Liver (tissue), 8 donors: ENCODE measurements at regions not wholly inside any gene's neighbourhood (a gene's known extent, or its start where the extent isn't known, plus 50 kb on each side); places are given as distances from the start of the nearest gene placed in this dataset.

Source experiments
- DNase-seq: peaks from one replicate; pipeline ENCODE4 v3.0.0-alpha.2; 2017; ENCODE audit warnings: low spot score
- H3K27ac ChIP-seq, 2 donors: one replicate each; pipeline ENCODE4 v1.7.0; 2013; ENCODE audit warnings: inconsistent platforms in 2 of 2, low read length in 2 of 2, control low read depth in 1 of 2, low read depth in 1 of 2, mild to moderate bottlenecking in 1 of 2
- H3K27me3 ChIP-seq, 4 donors: one replicate each; pipeline versions ENCODE4 v1.6.1 to v1.7.0; 2013; ENCODE audit warnings: low read length in 3 of 4, inconsistent platforms in 1 of 4, mild to moderate bottlenecking in 1 of 4, moderate library complexity in 1 of 4; ENCODE audit not compliant: control insufficient read depth in 4 of 4, insufficient read depth in 4 of 4
- H3K36me3 ChIP-seq, 4 donors: one replicate each; pipeline versions ENCODE4 v1.6.1 to v1.7.0; 2013; ENCODE audit warnings: low read length in 3 of 4, mild to moderate bottlenecking in 3 of 4, low read depth in 1 of 4, moderate library complexity in 1 of 4; ENCODE audit not compliant: control insufficient read depth in 4 of 4, insufficient read depth in 3 of 4
- H3K4me1 ChIP-seq, 4 donors: one replicate each; pipeline versions ENCODE4 v1.6.1 to v1.7.0; 2013; ENCODE audit warnings: low read length in 3 of 4, mild to moderate bottlenecking in 3 of 4, moderate library complexity in 1 of 4; ENCODE audit not compliant: control insufficient read depth in 4 of 4, insufficient read depth in 4 of 4
- H3K4me3 ChIP-seq, 3 donors: one replicate each; pipeline versions ENCODE4 v1.6.1 to v1.7.0; 2013; ENCODE audit warnings: low read length in 3 of 3, control low read depth in 1 of 3, low read depth in 1 of 3, mild to moderate bottlenecking in 1 of 3
- H3K9ac ChIP-seq, 2 donors: one replicate each; pipeline ENCODE4 v1.7.0; 2013; ENCODE audit warnings: low read length in 2 of 2, mild to moderate bottlenecking in 2 of 2, moderate library complexity in 2 of 2, control low read depth in 1 of 2, low read depth in 1 of 2
- H3K9me3 ChIP-seq, 4 donors: one replicate each; pipeline versions ENCODE4 v1.6.1 to v1.7.0; 2013; ENCODE audit warnings: low read length in 3 of 4; ENCODE audit not compliant: control insufficient read depth in 4 of 4
- ATF3 ChIP-seq: IDR thresholded peaks from 2 replicates; pipeline ENCODE4 v1.6.1; 2016; ENCODE audit warnings: antibody characterized with exemption
- CTCF ChIP-seq: fragments of 150-350 bp; IDR thresholded peaks from 2 replicates; pipeline ENCODE4 v1.5.1; 2017; ENCODE audit warnings: improper control_type of control experiment, low read depth, low read length; ENCODE audit not compliant: missing input control
- EGR1 ChIP-seq, 2 donors: IDR thresholded peaks; 2 replicates each; pipeline ENCODE4 v1.6.1; 2016 to 2018; ENCODE audit warnings: antibody characterized with exemption in 2 of 2, low read depth in 2 of 2
- FOXA1 ChIP-seq: IDR thresholded peaks from 2 replicates; pipeline ENCODE4 v1.6.1; 2016; ENCODE audit warnings: antibody characterized with exemption
- FOXA2 ChIP-seq: IDR thresholded peaks from 2 replicates; pipeline ENCODE4 v1.6.1; 2016; ENCODE audit warnings: antibody characterized with exemption
- GABPA ChIP-seq, 2 donors: IDR thresholded peaks in 1 of 2; conservative IDR thresholded peaks in 1 of 2; 2 replicates each; pipeline ENCODE4 v1.6.1; 2016; ENCODE audit warnings: antibody characterized with exemption in 2 of 2, mild to moderate bottlenecking in 1 of 2, moderate library complexity in 1 of 2
- HNF4A ChIP-seq, 2 donors: conservative IDR thresholded peaks; 2 replicates each; pipeline ENCODE4 v1.6.1; 2016; ENCODE audit warnings: antibody characterized with exemption in 2 of 2, mild to moderate bottlenecking in 2 of 2
- HNF4G ChIP-seq: IDR thresholded peaks from 2 replicates; pipeline ENCODE4 v1.6.1; 2016; ENCODE audit warnings: antibody characterized with exemption
- JUND ChIP-seq, 2 donors: IDR thresholded peaks; 2 replicates each; pipeline ENCODE4 v1.6.1; 2016; ENCODE audit warnings: antibody characterized with exemption in 2 of 2
- NR2F2 ChIP-seq: IDR thresholded peaks from 2 replicates; pipeline ENCODE4 v1.6.1; 2016; ENCODE audit warnings: antibody characterized with exemption
- RAD21 ChIP-seq, 2 donors: IDR thresholded peaks; 2 replicates each; pipeline ENCODE4 v1.6.1; 2016; ENCODE audit warnings: antibody characterized with exemption in 2 of 2, mild to moderate bottlenecking in 2 of 2
- RXRA ChIP-seq, 2 donors: IDR thresholded peaks; 2 replicates each; pipeline ENCODE4 v1.6.1; 2017 to 2018; ENCODE audit warnings: antibody characterized with exemption in 2 of 2, mild to moderate bottlenecking in 1 of 2
- SP1 ChIP-seq: IDR thresholded peaks from 2 replicates; pipeline ENCODE4 v1.6.1; 2018; ENCODE audit warnings: antibody characterized with exemption, mild to moderate bottlenecking
- TAF1 ChIP-seq: conservative IDR thresholded peaks from 2 replicates; pipeline ENCODE4 v1.6.1; 2016; ENCODE audit warnings: antibody characterized with exemption, mild to moderate bottlenecking
- YY1 ChIP-seq: IDR thresholded peaks from 2 replicates; pipeline ENCODE4 v1.6.1; 2016; ENCODE audit warnings: antibody characterized with exemption, mild to moderate bottlenecking
- ZBTB33 ChIP-seq: IDR thresholded peaks from 2 replicates; pipeline ENCODE4 v1.6.1; 2016; ENCODE audit warnings: antibody characterized with exemption
- WGBS: extraction: QIAGEN DNeasy Blood & Tissue Kit; methylation state at CpG from one replicate; pipeline ENCODE4 v1.1.7; 2013; 5-methylcytosine and 5-hydroxymethylcytosine counted together
- TF ChIP-seq, protein P1 (sequence below): IDR thresholded peaks from 2 replicates; pipeline ENCODE4 v1.6.1; 2016; ENCODE audit warnings: antibody characterized with exemption
- TF ChIP-seq, protein P2 (sequence below): IDR thresholded peaks from 2 replicates; pipeline ENCODE4 v1.6.1; 2016; ENCODE audit warnings: antibody characterized with exemption, mild to moderate bottlenecking
- donor health status: healthy.
- donor health status: healthy.
- donor health status: healthy.
- donor health status: healthy.
- donor health status: healthy.

GRCh38 chr22:27185099-27185709 is 527.8 kb downstream of the MIAT start (continued):
- TF ChIP-seq RAD21 (IDR thresholded peaks at IDR 0.05): no peak
- TF ChIP-seq, protein P1, sequence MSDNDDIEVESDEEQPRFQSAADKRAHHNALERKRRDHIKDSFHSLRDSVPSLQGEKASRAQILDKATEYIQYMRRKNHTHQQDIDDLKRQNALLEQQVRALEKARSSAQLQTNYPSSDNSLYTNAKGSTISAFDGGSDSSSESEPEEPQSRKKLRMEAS: no peak
- no peak for TF ChIP-seq JUND (IDR thresholded peaks at IDR 0.05)
- no peak for TF ChIP-seq FOXA2
- no peak for TF ChIP-seq TAF1
- no peak for TF ChIP-seq HNF4G
- TF ChIP-seq HNF4A (conservative IDR thresholded peaks at IDR 0.05): no peak
- TF ChIP-seq ATF3: no peak
- no peak for TF ChIP-seq NR2F2

DNA sequence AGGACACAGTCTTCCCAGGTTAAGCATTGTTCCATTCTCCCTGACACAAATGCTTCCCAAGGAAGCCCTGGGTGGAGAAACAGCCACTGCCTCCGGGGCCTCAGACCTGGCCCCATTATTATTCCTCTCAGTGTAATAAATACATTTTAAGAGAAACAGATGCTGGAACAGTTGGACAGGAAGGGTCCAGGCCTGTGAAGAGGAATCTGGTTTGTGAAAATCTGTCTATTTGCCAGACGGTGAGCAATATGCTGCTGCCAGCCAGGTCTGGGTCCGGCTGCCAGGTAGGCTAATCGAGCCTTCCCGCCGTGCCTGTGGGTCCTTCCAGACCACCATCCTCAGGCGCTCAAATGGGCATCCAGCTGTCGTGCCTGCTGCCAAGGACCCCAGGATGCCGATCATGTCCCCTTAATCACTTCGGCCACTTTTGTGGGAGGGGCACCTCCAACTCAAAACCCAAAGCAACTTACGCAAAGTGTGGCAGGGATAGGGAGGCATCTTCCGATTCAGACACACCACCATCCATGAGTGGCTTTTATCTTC is 528.4 kb downstream of the MIAT start:
- no peak overlapping the region for H3K27ac ChIP-seq
- no peaks in the 10 kb centered on the region for H3K4me1 ChIP-seq
- peaks cover 0 to 4% (median under 1%) of the 10 kb centered on the region in 4 donors for H3K27me3 ChIP-seq
- no peak overlapping the region for H3K9ac ChIP-seq
- no peak for DNase-seq
- WGBS: 81% methylated on average over 12 of the region's 12 CpGs
- no peak for TF ChIP-seq JUND (IDR thresholded peaks at IDR 0.05)
- no peak for TF ChIP-seq TAF1
- no peak for TF ChIP-seq ATF3
- TF ChIP-seq EGR1 (IDR thresholded peaks at IDR 0.05; ENCODE audit: low read depth in 2 of 2): no peak
- no peak for TF ChIP-seq SP1
- no peak for TF ChIP-seq FOXA1
- no peak for TF ChIP-seq HNF4A (conservative IDR thresholded peaks at IDR 0.05)
- TF ChIP-seq RXRA (IDR thresholded peaks at IDR 0.05): no peak
- no peak for TF ChIP-seq GABPA (IDR thresholded peaks at IDR 0.05 in 1 of 2, conservative IDR thresholded peaks at IDR 0.05 in 1 of 2)
- no peak for TF ChIP-seq FOXA2
- no peak for TF ChIP-seq HNF4G
- TF ChIP-seq NR2F2: no peak
- TF ChIP-seq RAD21 (IDR thresholded peaks at IDR 0.05): no peak
- no peak for TF ChIP-seq YY1
- no peak for TF ChIP-seq CTCF
- TF ChIP-seq, protein P1: no peak
- no peak for TF ChIP-seq ZBTB33
- TF ChIP-seq, protein P2, sequence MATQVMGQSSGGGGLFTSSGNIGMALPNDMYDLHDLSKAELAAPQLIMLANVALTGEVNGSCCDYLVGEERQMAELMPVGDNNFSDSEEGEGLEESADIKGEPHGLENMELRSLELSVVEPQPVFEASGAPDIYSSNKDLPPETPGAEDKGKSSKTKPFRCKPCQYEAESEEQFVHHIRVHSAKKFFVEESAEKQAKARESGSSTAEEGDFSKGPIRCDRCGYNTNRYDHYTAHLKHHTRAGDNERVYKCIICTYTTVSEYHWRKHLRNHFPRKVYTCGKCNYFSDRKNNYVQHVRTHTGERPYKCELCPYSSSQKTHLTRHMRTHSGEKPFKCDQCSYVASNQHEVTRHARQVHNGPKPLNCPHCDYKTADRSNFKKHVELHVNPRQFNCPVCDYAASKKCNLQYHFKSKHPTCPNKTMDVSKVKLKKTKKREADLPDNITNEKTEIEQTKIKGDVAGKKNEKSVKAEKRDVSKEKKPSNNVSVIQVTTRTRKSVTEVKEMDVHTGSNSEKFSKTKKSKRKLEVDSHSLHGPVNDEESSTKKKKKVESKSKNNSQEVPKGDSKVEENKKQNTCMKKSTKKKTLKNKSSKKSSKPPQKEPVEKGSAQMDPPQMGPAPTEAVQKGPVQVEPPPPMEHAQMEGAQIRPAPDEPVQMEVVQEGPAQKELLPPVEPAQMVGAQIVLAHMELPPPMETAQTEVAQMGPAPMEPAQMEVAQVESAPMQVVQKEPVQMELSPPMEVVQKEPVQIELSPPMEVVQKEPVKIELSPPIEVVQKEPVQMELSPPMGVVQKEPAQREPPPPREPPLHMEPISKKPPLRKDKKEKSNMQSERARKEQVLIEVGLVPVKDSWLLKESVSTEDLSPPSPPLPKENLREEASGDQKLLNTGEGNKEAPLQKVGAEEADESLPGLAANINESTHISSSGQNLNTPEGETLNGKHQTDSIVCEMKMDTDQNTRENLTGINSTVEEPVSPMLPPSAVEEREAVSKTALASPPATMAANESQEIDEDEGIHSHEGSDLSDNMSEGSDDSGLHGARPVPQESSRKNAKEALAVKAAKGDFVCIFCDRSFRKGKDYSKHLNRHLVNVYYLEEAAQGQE: no peak
- H3K9me3 ChIP-seq: peaks cover 0 to 4% (median 0%) of the 10 kb centered on the region in 4 donors
- H3K36me3 ChIP-seq: no peaks in the 10 kb centered on the region
- H3K4me3 ChIP-seq: no peak overlapping the region
